AG09309 (cell line): ENCODE measurements at regions not wholly inside any gene's neighbourhood (a gene's known extent, or its start where the extent isn't known, plus 50 kb on each side); places are given as distances from the start of the nearest gene placed in this dataset.

Experiments used
- DNase-seq: peaks from one replicate; pipeline ENCODE4 v3.0.0-alpha.2; 2010; ENCODE audit warnings: low read depth
- H3K4me3 ChIP-seq: 2 replicates; pipeline ENCODE4 v1.5.1; 2011; ENCODE audit warnings: mild to moderate bottlenecking, low read depth, low read length, moderate library complexity; ENCODE audit not compliant: control insufficient read depth
- TF ChIP-seq, protein P1 (sequence below): IDR thresholded peaks from 2 replicates; pipeline ENCODE4 v1.5.1; 2011; ENCODE audit warnings: mild to moderate bottlenecking, low read depth, low read length, inconsistent platforms; ENCODE audit not compliant: insufficient read depth, control insufficient read depth; ENCODE audit errors: missing control alignments

GRCh38 chr17:74041869-74042640 is 161.4 kb upstream of the RPL38 start:
- no peak overlapping the region for H3K4me3 ChIP-seq
- TF ChIP-seq, protein P1, sequence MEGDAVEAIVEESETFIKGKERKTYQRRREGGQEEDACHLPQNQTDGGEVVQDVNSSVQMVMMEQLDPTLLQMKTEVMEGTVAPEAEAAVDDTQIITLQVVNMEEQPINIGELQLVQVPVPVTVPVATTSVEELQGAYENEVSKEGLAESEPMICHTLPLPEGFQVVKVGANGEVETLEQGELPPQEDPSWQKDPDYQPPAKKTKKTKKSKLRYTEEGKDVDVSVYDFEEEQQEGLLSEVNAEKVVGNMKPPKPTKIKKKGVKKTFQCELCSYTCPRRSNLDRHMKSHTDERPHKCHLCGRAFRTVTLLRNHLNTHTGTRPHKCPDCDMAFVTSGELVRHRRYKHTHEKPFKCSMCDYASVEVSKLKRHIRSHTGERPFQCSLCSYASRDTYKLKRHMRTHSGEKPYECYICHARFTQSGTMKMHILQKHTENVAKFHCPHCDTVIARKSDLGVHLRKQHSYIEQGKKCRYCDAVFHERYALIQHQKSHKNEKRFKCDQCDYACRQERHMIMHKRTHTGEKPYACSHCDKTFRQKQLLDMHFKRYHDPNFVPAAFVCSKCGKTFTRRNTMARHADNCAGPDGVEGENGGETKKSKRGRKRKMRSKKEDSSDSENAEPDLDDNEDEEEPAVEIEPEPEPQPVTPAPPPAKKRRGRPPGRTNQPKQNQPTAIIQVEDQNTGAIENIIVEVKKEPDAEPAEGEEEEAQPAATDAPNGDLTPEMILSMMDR: no peak
- no peak for DNase-seq

- peak; percentile 78 for DNase-seq
- TF ChIP-seq, protein P1: no peak
Observed at GRCh38 chr17:74042744-74043486, 160.6 kb upstream of the RPL38 start.

GRCh38 chr17:74043976-74044375 is 159.5 kb upstream of the RPL38 start:
- H3K4me3 ChIP-seq: no peak overlapping the region
- no peak for DNase-seq
- TF ChIP-seq, protein P1: no peak

More at GRCh38 chr17:74042744-74043486, 160.6 kb upstream of the RPL38 start:
- H3K4me3 ChIP-seq: no peak overlapping the region

- TF ChIP-seq, protein P1: no peak
- H3K4me3 ChIP-seq: no peak overlapping the region
- no peak for DNase-seq
Observed at GRCh38 chr17:74045608-74046280, 157.7 kb upstream of the RPL38 start.

GRCh38 chr17:74049167-74049966 is 154.1 kb upstream of the RPL38 start:
- DNase-seq: no peak
- TF ChIP-seq, protein P1: no peak
- H3K4me3 ChIP-seq: no peak overlapping the region

DNA sequence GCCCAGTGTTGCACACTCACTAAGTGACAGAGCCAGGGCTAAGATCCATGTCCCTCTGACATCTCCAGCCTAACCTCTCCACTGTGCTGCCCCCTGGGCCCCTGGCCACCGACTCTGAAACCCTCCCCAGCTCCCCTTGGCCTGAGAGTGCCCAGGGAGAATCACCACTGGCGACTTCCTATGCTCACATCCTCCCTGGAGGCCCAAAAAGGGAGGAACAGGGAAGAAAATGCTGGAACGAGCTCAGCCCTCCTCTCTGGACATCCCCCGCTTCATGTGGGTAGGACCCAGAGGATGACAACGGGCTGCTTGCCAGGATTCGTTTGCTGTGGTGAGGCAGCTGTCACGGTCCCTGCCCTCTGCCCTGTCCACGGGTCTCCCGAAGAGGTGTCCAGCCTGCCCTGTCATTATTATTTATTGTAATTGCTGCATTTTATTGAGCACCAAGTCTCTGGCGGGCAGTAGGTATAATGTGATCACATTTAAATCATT is 153.5 kb upstream of the RPL38 start:
- TF ChIP-seq, protein P1: no peak
- DNase-seq: no peak
- H3K4me3 ChIP-seq: no peak overlapping the region
